SIG-M5 treated with dmso at 0.1 percent for 504 hours (cell line): ENCODE measurements at regions not wholly inside any gene's neighbourhood (a gene's known extent, or its start where the extent isn't known, plus 50 kb on each side); places are given as distances from the start of the nearest gene placed in this dataset.
"Not testable (repeated sequence)": the region's sequence is repeated elsewhere in the genome, so short reads cannot be mapped to it uniquely, and the experiment has no call there.

ENCODE experiments used
- DNase-seq: peaks from one replicate; lab custom pipeline; 2025; ENCODE audit not compliant: unreplicated experiment; lab: John Stamatoyannopoulos, UW

GRCh38 chr15:31504462-31504839 lies 177.8 kb downstream of the KLF13 start:
- DNase-seq: no peak

- DNase-seq: not testable (repeated sequence)
Measured at GRCh38 chr15:31507573-31507972, 180.9 kb downstream of the KLF13 start.

GRCh38 chr15:31508656-31509055 lies 182.0 kb downstream of the KLF13 start:
- DNase-seq: no peak

- DNase-seq: no peak
Measured at GRCh38 chr15:31510057-31510456, 183.4 kb downstream of the KLF13 start.

GRCh38 chr15:31511707-31512310 lies 185.2 kb downstream of the KLF13 start:
- DNase-seq: no peak

GRCh38 chr15:31513178-31513577 lies 186.5 kb downstream of the KLF13 start:
- no peak for DNase-seq

- DNase-seq: no peak
Measured at GRCh38 chr15:31516440-31516839, 189.8 kb downstream of the KLF13 start.

GRCh38 chr15:31516874-31517273 lies 190.2 kb downstream of the KLF13 start:
- no peak for DNase-seq

GRCh38 chr15:31517711-31518110 lies 191.1 kb downstream of the KLF13 start:
- DNase-seq: no peak

- no peak for DNase-seq
Measured at GRCh38 chr15:31522028-31522427, 195.4 kb downstream of the KLF13 start.

- no peak for DNase-seq
Measured at GRCh38 chr15:31523027-31523654, 196.5 kb downstream of the KLF13 start.

- no peak for DNase-seq
Measured at GRCh38 chr15:31523655-31524049, 197.0 kb downstream of the KLF13 start.

GRCh38 chr15:31525185-31525695 lies 198.6 kb downstream of the KLF13 start:
- no peak for DNase-seq

- DNase-seq: no peak
Measured at GRCh38 chr15:31525988-31526665, 199.5 kb downstream of the KLF13 start.

- no peak for DNase-seq
Measured at GRCh38 chr15:31526916-31527690, 200.5 kb downstream of the KLF13 start.

- DNase-seq: no peak
Measured at GRCh38 chr15:31528846-31529245, 202.2 kb downstream of the KLF13 start.

GRCh38 chr15:31537770-31538592 lies 211.3 kb downstream of the KLF13 start:
- DNase-seq: no peak

- DNase-seq: no peak
Measured at GRCh38 chr15:31540633-31541032, 214.0 kb downstream of the KLF13 start.

GRCh38 chr15:31544361-31544760 lies 217.7 kb downstream of the KLF13 start:
- DNase-seq: no peak

- DNase-seq: no peak
Measured at GRCh38 chr15:31545257-31545656, 218.6 kb downstream of the KLF13 start.
